Astrocyte (in vitro differentiated cells and primary cell): ENCODE measurements at regions not wholly inside any gene's neighbourhood (a gene's known extent, or its start where the extent isn't known, plus 50 kb on each side); places are given as distances from the start of the nearest gene placed in this dataset.

Experiments
- DNase-seq: peaks from one replicate; pipeline ENCODE4 v3.0.0-alpha.2; 2010; ENCODE audit warnings: low read depth
- FAIRE-seq: peaks from 2 replicates; lab custom pipeline; 2011; peaks lifted over from hg19 to GRCh38; lab: Jason Lieb, UNC
- H2AFZ ChIP-seq: 2 replicates; pipeline ENCODE4 v1.6.0; 2012; ENCODE audit warnings: low read depth, low read length, inconsistent platforms
- H3K27ac ChIP-seq: 2 replicates; pipeline ENCODE4 v1.5.1; 2011; ENCODE audit warnings: low read depth, low read length, inconsistent platforms
- H3K27me3 ChIP-seq: 2 replicates; pipeline ENCODE4 v1.6.0; 2011; ENCODE audit warnings: low read length, inconsistent platforms; ENCODE audit not compliant: insufficient read depth
- H3K36me3 ChIP-seq: 2 replicates; pipeline ENCODE4 v1.5.1; 2011; ENCODE audit warnings: low read length, inconsistent platforms; ENCODE audit not compliant: insufficient read depth
- H3K4me1 ChIP-seq: 2 replicates; pipeline ENCODE4 v1.5.1; 2011; ENCODE audit warnings: low read length, inconsistent platforms; ENCODE audit not compliant: insufficient read depth
- H3K4me2 ChIP-seq: 2 replicates; pipeline ENCODE4 v1.6.0; 2012; ENCODE audit warnings: low read length, inconsistent platforms
- H3K4me3 ChIP-seq: 2 replicates; pipeline ENCODE4 v1.5.1; 2011; ENCODE audit warnings: low read depth, mild to moderate bottlenecking, low read length, inconsistent platforms; ENCODE audit not compliant: insufficient read depth
- H3K79me2 ChIP-seq: 2 replicates; pipeline ENCODE4 v1.6.0; 2012; ENCODE audit warnings: mild to moderate bottlenecking, low read length, inconsistent platforms; ENCODE audit not compliant: insufficient read depth
- H3K9ac ChIP-seq: 2 replicates; pipeline ENCODE4 v1.6.0; 2012; ENCODE audit warnings: mild to moderate bottlenecking, low read length, inconsistent platforms
- H3K9me3 ChIP-seq: 2 replicates; pipeline ENCODE4 v1.5.1; 2012; ENCODE audit warnings: low read depth, mild to moderate bottlenecking, low read length, inconsistent platforms; ENCODE audit not compliant: insufficient read depth
- H4K20me1 ChIP-seq: 2 replicates; pipeline ENCODE4 v1.6.0; 2012; ENCODE audit warnings: low read length, inconsistent platforms; ENCODE audit not compliant: insufficient read depth
- H3K27ac Mint-ChIP-seq: one replicate; pipeline ENCODE4 v1.8.0; 2021; ENCODE audit warnings: mild to moderate bottlenecking, mixed read lengths; ENCODE audit not compliant: unreplicated experiment
- H3K27me3 Mint-ChIP-seq: one replicate; pipeline ENCODE4 v1.8.0; 2021; ENCODE audit warnings: low read depth, mixed read lengths; ENCODE audit not compliant: unreplicated experiment
- H3K36me3 Mint-ChIP-seq: one replicate; pipeline ENCODE4 v1.8.0; 2021; ENCODE audit warnings: low read depth, mixed read lengths; ENCODE audit not compliant: unreplicated experiment
- H3K4me1 Mint-ChIP-seq: one replicate; pipeline ENCODE4 v1.8.0; 2021; ENCODE audit warnings: low read depth, mixed read lengths; ENCODE audit not compliant: unreplicated experiment
- H3K4me3 Mint-ChIP-seq: one replicate; pipeline ENCODE4 v1.8.0; 2021; ENCODE audit warnings: mild to moderate bottlenecking, moderate library complexity, mixed read lengths; ENCODE audit not compliant: unreplicated experiment
- H3K9me3 Mint-ChIP-seq: one replicate; pipeline ENCODE4 v1.8.0; 2021; ENCODE audit warnings: mild to moderate bottlenecking, mixed read lengths; ENCODE audit not compliant: unreplicated experiment
- EZH2 ChIP-seq: IDR thresholded peaks from 2 replicates; pipeline ENCODE4 v1.6.1; 2012; ENCODE audit warnings: mild to moderate bottlenecking, low read length, inconsistent platforms; ENCODE audit not compliant: insufficient read depth
- TF ChIP-seq, protein P1 (sequence below): IDR thresholded peaks from 2 replicates; pipeline ENCODE4 v1.5.1; 2011; ENCODE audit warnings: low read depth, mild to moderate bottlenecking, inconsistent platforms, low read length, moderate library complexity; ENCODE audit not compliant: insufficient read depth

GRCh38 chr6:19587238-19587942 is 249.8 kb upstream of the ID4 start:
- no peak overlapping the region for H2AFZ ChIP-seq
- FAIRE-seq = no peak
- peaks cover 5% of the 10 kb centered on the region for H3K27me3 Mint-ChIP-seq

DNA sequence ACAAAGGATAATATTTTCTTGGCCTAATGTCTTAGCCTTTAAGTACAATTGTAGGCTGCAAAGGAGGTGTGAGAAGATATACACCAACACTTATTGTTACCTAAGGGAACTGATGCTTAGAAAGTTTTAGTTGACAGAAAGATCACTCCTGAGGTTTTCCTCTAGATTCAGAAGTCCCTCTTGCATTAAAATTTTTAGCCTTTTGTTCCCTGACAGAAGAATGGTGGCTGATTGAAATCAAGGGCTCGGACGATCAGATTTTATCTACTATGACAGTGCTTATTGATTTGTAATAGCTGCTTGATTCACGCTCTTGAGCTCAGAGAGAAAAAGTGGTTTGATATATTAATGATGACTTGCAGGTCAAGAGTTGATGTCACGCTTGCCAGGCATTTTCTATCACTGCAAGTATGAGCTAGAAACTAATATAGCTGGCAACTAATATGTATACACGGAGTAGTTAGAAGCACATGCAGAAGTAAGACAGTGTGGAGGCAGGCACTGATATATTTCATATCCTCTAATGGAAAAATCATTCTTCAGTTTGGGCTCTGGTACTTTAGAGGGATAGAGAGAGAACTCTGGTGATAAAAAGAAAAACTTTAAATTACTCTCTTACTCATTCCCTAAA is 246.6 kb upstream of the ID4 start:
- no peaks in the 10 kb centered on the region for H3K9me3 Mint-ChIP-seq
- H3K79me2 ChIP-seq = no peaks in the 10 kb centered on the region
- H3K27me3 ChIP-seq = no peaks in the 10 kb centered on the region
- H3K27me3 Mint-ChIP-seq = peaks cover 5% of the 10 kb centered on the region
- TF ChIP-seq, protein P1, sequence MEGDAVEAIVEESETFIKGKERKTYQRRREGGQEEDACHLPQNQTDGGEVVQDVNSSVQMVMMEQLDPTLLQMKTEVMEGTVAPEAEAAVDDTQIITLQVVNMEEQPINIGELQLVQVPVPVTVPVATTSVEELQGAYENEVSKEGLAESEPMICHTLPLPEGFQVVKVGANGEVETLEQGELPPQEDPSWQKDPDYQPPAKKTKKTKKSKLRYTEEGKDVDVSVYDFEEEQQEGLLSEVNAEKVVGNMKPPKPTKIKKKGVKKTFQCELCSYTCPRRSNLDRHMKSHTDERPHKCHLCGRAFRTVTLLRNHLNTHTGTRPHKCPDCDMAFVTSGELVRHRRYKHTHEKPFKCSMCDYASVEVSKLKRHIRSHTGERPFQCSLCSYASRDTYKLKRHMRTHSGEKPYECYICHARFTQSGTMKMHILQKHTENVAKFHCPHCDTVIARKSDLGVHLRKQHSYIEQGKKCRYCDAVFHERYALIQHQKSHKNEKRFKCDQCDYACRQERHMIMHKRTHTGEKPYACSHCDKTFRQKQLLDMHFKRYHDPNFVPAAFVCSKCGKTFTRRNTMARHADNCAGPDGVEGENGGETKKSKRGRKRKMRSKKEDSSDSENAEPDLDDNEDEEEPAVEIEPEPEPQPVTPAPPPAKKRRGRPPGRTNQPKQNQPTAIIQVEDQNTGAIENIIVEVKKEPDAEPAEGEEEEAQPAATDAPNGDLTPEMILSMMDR = no peak
- TF ChIP-seq EZH2 = no peak
- H2AFZ ChIP-seq = no peak overlapping the region
- no peaks in the 10 kb centered on the region for H3K4me1 ChIP-seq
- no peak overlapping the region for H3K4me3 ChIP-seq
- H3K27ac ChIP-seq = no peak overlapping the region
- DNase-seq (no peak), FAIRE-seq (no peak)
- no peaks in the 10 kb centered on the region for H3K4me1 Mint-ChIP-seq
- H3K4me3 Mint-ChIP-seq = no peak overlapping the region
- no peaks in the 10 kb centered on the region for H3K36me3 Mint-ChIP-seq
- H3K9me3 ChIP-seq = no peaks in the 10 kb centered on the region
- H3K4me2 ChIP-seq = no peak overlapping the region
- H3K36me3 ChIP-seq = no peaks in the 10 kb centered on the region
- no peak overlapping the region for H3K27ac Mint-ChIP-seq
- no peak overlapping the region for H3K9ac ChIP-seq
- H4K20me1 ChIP-seq = no peaks in the 10 kb centered on the region

More at GRCh38 chr6:19587238-19587942, 249.8 kb upstream of the ID4 start:
- Mint-ChIP-seq H3K4me1 (no peaks in the 10 kb centered on the region), H3K9me3 (peaks cover 3% of the 10 kb centered on the region), H3K27ac (no peak overlapping the region), H3K36me3 (no peaks in the 10 kb centered on the region), H3K4me3 (no peak overlapping the region)
- no peaks in the 10 kb centered on the region for H3K36me3 ChIP-seq
- H3K27ac ChIP-seq = no peak overlapping the region
- no peaks in the 10 kb centered on the region for H3K79me2 ChIP-seq
- no peaks in the 10 kb centered on the region for H3K4me1 ChIP-seq
- no peak overlapping the region for H3K9ac ChIP-seq
- no peaks in the 10 kb centered on the region for H3K27me3 ChIP-seq
- TF ChIP-seq EZH2 = no peak
- TF ChIP-seq, protein P1 = no peak
- H3K4me2 ChIP-seq = no peak overlapping the region
- no peaks in the 10 kb centered on the region for H4K20me1 ChIP-seq
- no peak for DNase-seq
- H3K9me3 ChIP-seq = no peaks in the 10 kb centered on the region
- H3K4me3 ChIP-seq = no peak overlapping the region
